GM23248 (cell line): ENCODE measurements at regions not wholly inside any gene's neighbourhood (a gene's known extent, or its start where the extent isn't known, plus 50 kb on each side); places are given as distances from the start of the nearest gene placed in this dataset.

Experiments used
- EZH2 ChIP-seq: fragments of 200-600 bp; sonication (generic); IDR thresholded peaks from 2 replicates; pipeline ENCODE4 v1.6.1; 2018; ENCODE audit warnings: antibody characterized with exemption, mild to moderate bottlenecking; ENCODE audit not compliant: insufficient read depth, poor library complexity, severe bottlenecking
- EZH2phosphoT487 ChIP-seq: fragments of 200-600 bp; sonication (generic); IDR thresholded peaks from 2 replicates; pipeline ENCODE4 v1.6.1; 2018; ENCODE audit warnings: antibody characterized with exemption, moderate library complexity, mild to moderate bottlenecking, low read depth; ENCODE audit not compliant: insufficient read depth

GRCh38 chr4:181692965-181693364 lies 550.2 kb upstream of the TENM3 start:
- TF ChIP-seq EZH2 (no peak), EZH2phosphoT487 (no peak)
